Trophoblast cell (in vitro differentiated cells and primary cell): ENCODE measurements at regions not wholly inside any gene's neighbourhood (a gene's known extent, or its start where the extent isn't known, plus 50 kb on each side); places are given as distances from the start of the nearest gene placed in this dataset.

ENCODE experiments used
- DNase-seq, 2 donors: peaks; one replicate each; pipeline ENCODE4 v3.0.0-alpha.2; 2016
- H2AFZ ChIP-seq: 2 replicates; pipeline ENCODE4 v1.6.1; 2013; ENCODE audit warnings: low read length, moderate library complexity, mild to moderate bottlenecking; ENCODE audit not compliant: insufficient read depth, poor library complexity
- H2AK5ac ChIP-seq: 2 replicates; pipeline ENCODE4 v1.6.1; 2013; ENCODE audit warnings: mild to moderate bottlenecking, low read length
- H2BK120ac ChIP-seq: 2 replicates; pipeline ENCODE4 v1.6.1; 2013; ENCODE audit warnings: low read length, mild to moderate bottlenecking, moderate library complexity; ENCODE audit not compliant: insufficient read depth, poor library complexity
- H2BK12ac ChIP-seq: 2 replicates; pipeline ENCODE4 v1.6.1; 2013; ENCODE audit warnings: mild to moderate bottlenecking, low read length, moderate library complexity
- H2BK5ac ChIP-seq: 2 replicates; pipeline ENCODE4 v1.6.1; 2013; ENCODE audit warnings: low read length, low read depth, moderate library complexity, mild to moderate bottlenecking; ENCODE audit not compliant: poor library complexity
- H3K14ac ChIP-seq: 2 replicates; pipeline ENCODE4 v1.6.1; 2013; ENCODE audit warnings: mild to moderate bottlenecking, low read length
- H3K18ac ChIP-seq: 2 replicates; pipeline ENCODE4 v1.6.1; 2013; ENCODE audit warnings: mild to moderate bottlenecking, low read length
- H3K23ac ChIP-seq: 2 replicates; pipeline ENCODE4 v1.6.1; 2013; ENCODE audit warnings: low read length
- H3K27ac ChIP-seq: 2 replicates; pipeline ENCODE4 v1.5.1; 2013; ENCODE audit warnings: low read depth, mild to moderate bottlenecking, inconsistent platforms, low read length, moderate library complexity
- H3K27me3 ChIP-seq: 2 replicates; pipeline ENCODE4 v1.6.1; 2013; ENCODE audit warnings: inconsistent platforms, mild to moderate bottlenecking, low read length, moderate library complexity; ENCODE audit not compliant: insufficient read depth
- H3K36me3 ChIP-seq, 2 experiments: 1 replicate in 1 of 2; 2 replicates in 1 of 2; pipeline ENCODE4 v1.6.1; 2013; ENCODE audit warnings: low read length in 2 of 2, mild to moderate bottlenecking in 2 of 2, moderate library complexity in 1 of 2; ENCODE audit not compliant: insufficient read depth in 2 of 2, control insufficient read depth in 1 of 2
- H3K4ac ChIP-seq: 2 replicates; pipeline ENCODE4 v1.6.1; 2013; ENCODE audit warnings: low read depth, mild to moderate bottlenecking, low read length, moderate library complexity
- H3K4me1 ChIP-seq, 2 experiments: 1 replicate in 1 of 2; 2 replicates in 1 of 2; pipeline ENCODE4 v1.6.1; 2013; ENCODE audit warnings: low read length in 2 of 2, mild to moderate bottlenecking in 2 of 2, moderate library complexity in 1 of 2; ENCODE audit not compliant: insufficient read depth in 2 of 2, control insufficient read depth in 1 of 2
- H3K4me2 ChIP-seq: 2 replicates; pipeline ENCODE4 v1.6.1; 2013; ENCODE audit warnings: inconsistent platforms, mild to moderate bottlenecking, low read length, moderate library complexity
- H3K4me3 ChIP-seq: 2 replicates; pipeline ENCODE4 v1.5.1; 2013; ENCODE audit warnings: mild to moderate bottlenecking, low read depth, low read length, inconsistent platforms
- H3K79me1 ChIP-seq: one replicate; pipeline ENCODE4 v1.6.1; 2013; ENCODE audit warnings: low read length
- H3K79me2 ChIP-seq: 2 replicates; pipeline ENCODE4 v1.6.1; 2013; ENCODE audit warnings: low read length, mild to moderate bottlenecking; ENCODE audit not compliant: control insufficient read depth, insufficient read depth, poor library complexity
- H3K9ac ChIP-seq: 2 replicates; pipeline ENCODE4 v1.6.1; 2013; ENCODE audit warnings: mild to moderate bottlenecking, low read length
- H3K9me3 ChIP-seq: 2 replicates; pipeline ENCODE4 v1.6.1; 2013; ENCODE audit warnings: low read depth, mild to moderate bottlenecking, control low read depth, inconsistent platforms, low read length; ENCODE audit not compliant: insufficient read depth
- H4K12ac ChIP-seq: 2 replicates; pipeline ENCODE4 v1.6.1; 2013; ENCODE audit warnings: low read depth, mild to moderate bottlenecking, low read length, moderate library complexity
- H4K8ac ChIP-seq: 2 replicates; pipeline ENCODE4 v1.6.1; 2013; ENCODE audit warnings: low read depth, mild to moderate bottlenecking, low read length, moderate library complexity
- H4K91ac ChIP-seq: one replicate; pipeline ENCODE4 v1.6.1; 2013; ENCODE audit warnings: low read depth, mild to moderate bottlenecking, low read length, moderate library complexity
- WGBS: extraction: QIAGEN DNeasy Blood & Tissue Kit; methylation state at CpG from one replicate; pipeline ENCODE4 v1.1.7; 2013; ENCODE audit warnings: missing lambda C conversion rate; ENCODE audit not compliant: insufficient read length, insufficient coverage; ENCODE audit errors: extremely low coverage; 5-methylcytosine and 5-hydroxymethylcytosine counted together

GRCh38 chr6:68194846-68195478 is 440.1 kb upstream of the ADGRB3 start:
- no peak overlapping the region for H3K27ac ChIP-seq
- WGBS, result no CpG with 5 or more reads among the region's 7 CpGs
- peaks cover 4 to 6% of the 10 kb centered on the region in 2 experiments for H3K4me1 ChIP-seq
- no peaks in the 10 kb centered on the region for H3K79me2 ChIP-seq
- H3K14ac ChIP-seq, result no peak overlapping the region
- no peak overlapping the region for H3K4me3 ChIP-seq
- no peak overlapping the region for H2AK5ac ChIP-seq
- no peaks in the 10 kb centered on the region for H3K9me3 ChIP-seq
- no peak overlapping the region for H3K23ac ChIP-seq
- H4K91ac ChIP-seq, result no peak overlapping the region
- no peak overlapping the region for H2AFZ ChIP-seq
- no peaks in the 10 kb centered on the region for H3K27me3 ChIP-seq
- H2BK12ac ChIP-seq, result no peak overlapping the region
- no peak overlapping the region for H3K18ac ChIP-seq
- no peak overlapping the region for H3K4ac ChIP-seq
- H3K4me2 ChIP-seq, result no peak overlapping the region
- no peak overlapping the region for H2BK5ac ChIP-seq
- no peaks in the 10 kb centered on the region for H3K79me1 ChIP-seq
- no peak overlapping the region for H4K12ac ChIP-seq
- H4K8ac ChIP-seq, result no peak overlapping the region
- no peak for DNase-seq
- no peaks in the 10 kb centered on the region for H3K36me3 ChIP-seq
- no peak overlapping the region for H2BK120ac ChIP-seq
- no peak overlapping the region for H3K9ac ChIP-seq

- DNase-seq, result no peak
- Histone ChIP-seq H3K9ac (no peak overlapping the region), H3K27ac (no peak overlapping the region), H3K4me2 (no peak overlapping the region), H3K14ac (no peak overlapping the region), H2BK5ac (no peak overlapping the region), H3K27me3 (no peaks in the 10 kb centered on the region), H3K23ac (no peak overlapping the region), H2AK5ac (no peak overlapping the region), H2AFZ (no peak overlapping the region), H2BK12ac (no peak overlapping the region), H4K91ac (no peak overlapping the region), H3K18ac (no peak overlapping the region), H2BK120ac (no peak overlapping the region), H3K9me3 (no peaks in the 10 kb centered on the region), H3K79me1 (no peaks in the 10 kb centered on the region), H3K79me2 (no peaks in the 10 kb centered on the region), H4K12ac (no peak overlapping the region), H3K4me1 (peaks cover 4 to 6% of the 10 kb centered on the region in 2 experiments), H4K8ac (no peak overlapping the region), H3K4ac (no peak overlapping the region), H3K4me3 (no peak overlapping the region), H3K36me3 (no peaks in the 10 kb centered on the region)
- no CpG with 5 or more reads among the region's 1 CpG for WGBS
Observed at GRCh38 chr6:68192988-68193387, 442.1 kb upstream of the ADGRB3 start.

- Histone ChIP-seq H3K18ac (no peak overlapping the region), H3K14ac (no peak overlapping the region), H3K79me1 (no peaks in the 10 kb centered on the region), H3K79me2 (no peaks in the 10 kb centered on the region), H3K9ac (no peak overlapping the region), H2BK5ac (no peak overlapping the region), H2AFZ (no peak overlapping the region), H3K4me2 (no peak overlapping the region), H2BK120ac (no peak overlapping the region), H3K4me3 (no peak overlapping the region), H4K91ac (no peak overlapping the region), H3K23ac (no peak overlapping the region), H2AK5ac (no peak overlapping the region), H3K36me3 (no peaks in the 10 kb centered on the region), H3K9me3 (no peaks in the 10 kb centered on the region), H2BK12ac (no peak overlapping the region), H4K8ac (no peak overlapping the region), H3K27me3 (no peaks in the 10 kb centered on the region), H3K27ac (no peak overlapping the region), H4K12ac (no peak overlapping the region), H3K4me1 (no peaks in the 10 kb centered on the region), H3K4ac (no peak overlapping the region)
- no peak for DNase-seq
- WGBS, result no CpG with 5 or more reads among the region's 3 CpGs
Observed at GRCh38 chr6:68189217-68189815, 445.8 kb upstream of the ADGRB3 start.

- Histone ChIP-seq H4K12ac (no peak overlapping the region), H2BK120ac (no peak overlapping the region), H3K27ac (no peak overlapping the region), H3K4me2 (no peak overlapping the region), H3K4ac (no peak overlapping the region), H4K91ac (no peak overlapping the region), H3K4me3 (no peak overlapping the region), H2AFZ (no peak overlapping the region), H3K79me1 (no peaks in the 10 kb centered on the region), H3K18ac (no peak overlapping the region), H3K27me3 (no peaks in the 10 kb centered on the region), H2AK5ac (no peak overlapping the region), H3K9me3 (no peaks in the 10 kb centered on the region), H4K8ac (no peak overlapping the region), H3K9ac (no peak overlapping the region), H3K36me3 (no peaks in the 10 kb centered on the region), H3K4me1 (no peaks in the 10 kb centered on the region), H3K14ac (no peak overlapping the region), H3K23ac (no peak overlapping the region), H3K79me2 (no peaks in the 10 kb centered on the region), H2BK5ac (no peak overlapping the region), H2BK12ac (no peak overlapping the region)
- WGBS, result no CpG with 5 or more reads among the region's 2 CpGs
- DNase-seq, result no peak
Observed at GRCh38 chr6:68186870-68187269, 448.2 kb upstream of the ADGRB3 start.
